ENCODE measurements at regions not wholly inside any gene's neighbourhood (a gene's known extent, or its start where the extent isn't known, plus 50 kb on each side); places are given as distances from the start of the nearest gene placed in this dataset.

DNA sequence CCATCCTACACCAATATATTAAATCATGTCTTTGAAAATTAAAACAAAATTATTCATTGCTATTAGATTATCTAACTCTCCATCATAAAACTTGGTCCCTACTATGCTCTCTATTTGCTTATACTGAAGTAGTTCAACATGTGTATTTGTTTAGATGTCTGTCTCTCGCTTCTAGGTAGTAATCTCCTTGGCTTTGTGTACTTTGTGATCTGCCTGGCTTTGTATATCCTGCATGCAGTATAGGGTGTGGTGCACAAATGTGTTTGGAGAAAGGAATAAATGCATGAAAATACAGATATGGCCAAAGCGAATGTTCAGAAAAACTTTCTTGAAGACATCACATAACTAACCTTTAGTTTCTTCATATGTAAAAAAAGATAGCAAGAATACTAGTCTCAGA, 246.6 kb upstream of the LRFN5 start:
- TF ChIP-seq CTCF (conservative IDR thresholded peaks at IDR 0.05; ENCODE audit: low read length): no peak

DNA sequence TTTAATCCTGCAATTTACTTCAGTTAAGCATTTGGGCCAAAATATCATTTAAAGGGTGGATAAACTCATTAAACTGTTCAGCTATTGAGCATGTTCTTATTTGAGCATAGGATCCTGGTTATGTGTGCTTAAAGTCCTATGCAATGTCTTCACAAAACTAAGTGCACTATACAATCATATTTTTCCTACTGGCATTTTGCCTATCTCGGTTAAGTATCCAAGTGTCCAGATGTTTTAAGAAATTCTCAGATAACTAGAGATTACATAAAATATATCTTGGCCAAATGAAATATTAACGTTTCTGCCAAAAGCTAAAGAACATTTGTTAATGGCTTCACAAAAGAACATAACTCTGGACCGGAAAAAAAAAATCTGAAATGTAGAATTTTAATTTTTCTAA, 250.8 kb upstream of the LRFN5 start:
- no peak overlapping the region for H3K4me3 ChIP-seq (ENCODE audit: low read length)
- no peak for TF ChIP-seq CTCF (conservative IDR thresholded peaks at IDR 0.05; ENCODE audit: low read length)
- DNase-seq (ENCODE audit: low read depth): no peak

More for the DNA sequence above, 246.6 kb upstream of the LRFN5 start:
- H3K4me3 ChIP-seq (ENCODE audit: low read length): no peak overlapping the region
- DNase-seq (ENCODE audit: low read depth): no peak

GRCh38 chr14:41350476-41350875, 256.2 kb upstream of the LRFN5 start:
- DNase-seq (ENCODE audit: low read depth): no peak
- no peak overlapping the region for H3K4me3 ChIP-seq (ENCODE audit: low read length)
- no peak for TF ChIP-seq CTCF (conservative IDR thresholded peaks at IDR 0.05; ENCODE audit: low read length)

GRCh38 chr14:41349289-41349910, 257.3 kb upstream of the LRFN5 start:
- TF ChIP-seq CTCF (conservative IDR thresholded peaks at IDR 0.05; ENCODE audit: low read length): no peak
- H3K4me3 ChIP-seq (ENCODE audit: low read length): no peak overlapping the region
- DNase-seq (ENCODE audit: low read depth): no peak

- no peak overlapping the region for H3K4me3 ChIP-seq (ENCODE audit: low read length)
Observed at GRCh38 chr14:41343857-41344256, 262.8 kb upstream of the LRFN5 start.

GRCh38 chr14:41313196-41313595, 293.5 kb upstream of the LRFN5 start:
- TF ChIP-seq CTCF (conservative IDR thresholded peaks at IDR 0.05; ENCODE audit: low read length): no peak
- no peak for DNase-seq (ENCODE audit: low read depth)
- no peak overlapping the region for H3K4me3 ChIP-seq (ENCODE audit: low read length)

More at GRCh38 chr14:41343857-41344256, 262.8 kb upstream of the LRFN5 start:
- TF ChIP-seq CTCF (conservative IDR thresholded peaks at IDR 0.05; ENCODE audit: low read length): no peak
- no peak for DNase-seq (ENCODE audit: low read depth)

DNA sequence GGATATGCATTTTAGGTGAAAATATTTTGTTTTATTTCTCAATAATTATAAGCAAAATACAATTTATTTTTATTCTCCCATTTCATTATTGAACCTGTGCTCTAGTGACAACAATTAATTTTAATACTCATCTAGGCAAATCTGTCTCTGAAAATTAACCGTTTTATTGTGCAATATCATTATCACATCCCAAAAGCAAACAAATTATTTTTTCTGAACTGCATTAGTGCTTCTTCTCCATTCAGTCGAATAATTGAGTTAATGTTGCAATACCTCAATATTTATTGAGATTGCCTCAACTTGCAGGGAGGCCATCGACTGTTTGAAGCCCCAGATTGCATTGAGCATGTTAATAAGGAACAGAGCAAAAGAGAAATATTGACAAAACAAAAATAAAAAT, 303.2 kb upstream of the LRFN5 start:
- no peak for TF ChIP-seq CTCF (conservative IDR thresholded peaks at IDR 0.05; ENCODE audit: low read length)
- no peak overlapping the region for H3K4me3 ChIP-seq (ENCODE audit: low read length)
- DNase-seq (ENCODE audit: low read depth): no peak

Measured in AG10803 (cell line).